ENCODE measurements at regions not wholly inside any gene's neighbourhood (a gene's known extent, or its start where the extent isn't known, plus 50 kb on each side); places are given as distances from the start of the nearest gene placed in this dataset.

GRCh38 chr5:35477911-35478310, 139.8 kb upstream of the SPEF2 start:
- DNase-seq = no peak

- no peak for DNase-seq
Measured at GRCh38 chr5:35477321-35477720, 140.3 kb upstream of the SPEF2 start.

GRCh38 chr5:35476797-35477196, 140.9 kb upstream of the SPEF2 start:
- no peak for DNase-seq

DNA sequence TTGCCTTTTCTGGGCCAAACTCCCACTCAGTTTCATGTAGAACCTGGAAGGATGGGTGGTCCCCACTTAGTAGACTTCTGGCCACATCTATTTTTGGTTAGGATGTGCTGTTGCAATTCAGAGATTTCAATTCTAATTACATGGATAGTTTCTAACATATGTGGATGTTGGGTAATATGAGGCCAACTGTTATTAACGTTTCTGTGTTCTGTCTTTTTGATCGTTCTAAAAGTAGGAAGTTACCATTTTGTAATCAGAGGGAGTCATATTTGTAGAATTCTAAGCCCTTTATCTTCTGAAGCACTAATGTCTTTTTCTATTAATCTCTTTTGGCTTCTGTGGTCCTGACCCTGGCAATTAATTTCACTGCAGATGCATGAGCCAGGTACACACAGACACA, 141.6 kb upstream of the SPEF2 start:
- DNase-seq = no peak

DNA sequence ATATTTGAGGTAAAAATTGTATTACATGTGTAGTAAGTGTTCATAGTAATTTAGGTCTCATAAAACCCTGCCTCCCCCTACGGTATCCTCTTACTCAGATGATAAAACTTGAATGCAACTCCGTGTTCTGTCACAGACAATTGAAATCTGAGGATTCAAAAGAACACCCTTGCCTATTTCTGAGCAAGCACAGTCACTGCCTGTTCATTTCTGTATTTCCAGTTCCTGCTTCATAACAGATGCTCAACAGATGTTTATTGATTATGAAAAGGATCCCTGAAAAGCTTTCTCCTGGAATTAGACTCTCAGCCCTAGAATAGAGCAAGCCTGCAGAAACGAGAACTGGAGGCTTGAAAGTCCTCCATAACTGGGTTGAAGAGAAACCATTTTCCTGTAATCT, 144.1 kb upstream of the SPEF2 start:
- DNase-seq = no peak

DNA sequence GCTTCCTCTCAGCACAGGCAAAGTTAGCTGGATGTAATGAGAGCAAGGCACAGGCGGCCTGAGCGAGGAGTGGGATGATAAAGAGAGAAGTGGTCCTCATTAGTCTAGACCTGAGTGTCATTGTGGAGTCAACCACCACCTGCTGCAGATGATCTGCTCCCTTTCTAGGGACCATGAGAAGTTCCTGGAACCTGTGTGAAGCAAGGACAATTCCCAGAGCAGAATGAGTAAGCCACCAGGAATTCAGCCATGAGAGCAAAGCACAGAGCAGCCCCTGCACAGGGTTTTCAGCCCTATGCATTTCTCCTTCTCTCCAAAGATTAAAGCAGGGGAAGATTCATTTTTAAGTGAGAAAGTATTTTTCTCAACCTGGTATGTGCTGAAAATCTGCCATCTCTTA, 146.8 kb upstream of the SPEF2 start:
- DNase-seq = peak in 1 of 2 experiments; percentile 2

GRCh38 chr5:35468811-35469210, 148.9 kb upstream of the SPEF2 start:
- no peak for DNase-seq

GRCh38 chr5:35466746-35467145, 150.9 kb upstream of the SPEF2 start:
- no peak for DNase-seq

DNA sequence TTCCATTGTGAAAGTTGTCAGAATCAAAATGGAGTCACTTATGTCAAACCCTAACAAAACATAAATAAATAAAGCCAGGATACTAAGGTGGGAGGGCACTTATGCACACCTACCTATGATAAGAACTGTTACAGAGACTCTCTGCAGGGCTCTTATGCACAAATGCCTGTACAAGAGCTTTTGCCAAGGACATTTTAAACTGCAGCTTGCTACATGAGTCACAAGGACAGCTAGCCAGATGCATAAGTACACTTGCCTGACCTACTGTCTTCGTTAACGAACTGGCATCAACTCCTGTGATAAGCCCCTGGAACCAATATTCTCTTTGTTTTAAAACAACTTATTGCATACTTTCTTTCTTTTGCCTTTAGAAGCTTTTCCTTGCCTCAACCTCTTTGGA, 152.9 kb upstream of the SPEF2 start:
- DNase-seq = no peak

GRCh38 chr5:35461530-35461929, 156.1 kb upstream of the SPEF2 start:
- DNase-seq = no peak

DNA sequence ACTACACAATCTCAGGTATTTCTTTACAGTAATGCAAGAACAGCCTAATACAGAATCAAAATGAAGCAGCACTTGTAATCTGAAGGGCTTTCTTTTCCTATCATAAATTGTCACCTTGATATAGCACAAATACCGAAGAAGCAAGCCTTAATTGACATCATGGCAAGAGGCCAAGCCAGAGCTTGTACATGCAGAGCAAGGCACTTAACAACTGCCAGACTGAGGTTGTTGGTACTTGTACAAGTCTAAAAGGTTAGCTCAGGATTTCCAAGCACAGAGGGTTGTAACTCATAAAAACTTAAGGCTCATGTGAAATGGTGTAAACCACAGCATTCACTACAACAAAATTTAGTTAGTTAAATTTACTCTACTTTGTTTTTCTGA, 158.8 kb upstream of the SPEF2 start:
- DNase-seq = no peak

GRCh38 chr5:35457912-35458823, 159.5 kb upstream of the SPEF2 start:
- DNase-seq = no peak

DNA sequence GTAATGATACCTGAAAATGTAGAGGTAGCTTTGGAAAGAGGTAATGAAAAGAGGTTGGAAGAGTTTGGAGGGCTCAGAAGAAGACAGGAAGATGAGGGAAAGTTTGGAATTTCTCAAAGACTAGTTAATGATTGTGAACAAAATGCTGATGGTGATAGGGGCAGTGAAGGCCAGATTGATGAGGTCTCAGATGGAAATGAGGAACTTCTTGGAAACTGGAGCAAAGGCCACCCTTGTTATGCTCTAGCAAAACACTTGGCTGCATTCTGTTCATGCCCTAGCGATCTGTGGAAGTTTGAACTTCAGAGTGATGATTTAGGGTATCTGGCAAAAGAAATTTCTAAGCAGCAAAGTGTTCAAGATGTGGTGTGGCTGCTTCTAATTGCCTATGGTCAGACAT, 161.2 kb upstream of the SPEF2 start:
- DNase-seq = no peak

- no peak for DNase-seq
Measured at GRCh38 chr5:35454011-35454525, 163.6 kb upstream of the SPEF2 start.

GRCh38 chr5:35443803-35444595, 173.7 kb upstream of the SPEF2 start:
- no peak for DNase-seq

DNA sequence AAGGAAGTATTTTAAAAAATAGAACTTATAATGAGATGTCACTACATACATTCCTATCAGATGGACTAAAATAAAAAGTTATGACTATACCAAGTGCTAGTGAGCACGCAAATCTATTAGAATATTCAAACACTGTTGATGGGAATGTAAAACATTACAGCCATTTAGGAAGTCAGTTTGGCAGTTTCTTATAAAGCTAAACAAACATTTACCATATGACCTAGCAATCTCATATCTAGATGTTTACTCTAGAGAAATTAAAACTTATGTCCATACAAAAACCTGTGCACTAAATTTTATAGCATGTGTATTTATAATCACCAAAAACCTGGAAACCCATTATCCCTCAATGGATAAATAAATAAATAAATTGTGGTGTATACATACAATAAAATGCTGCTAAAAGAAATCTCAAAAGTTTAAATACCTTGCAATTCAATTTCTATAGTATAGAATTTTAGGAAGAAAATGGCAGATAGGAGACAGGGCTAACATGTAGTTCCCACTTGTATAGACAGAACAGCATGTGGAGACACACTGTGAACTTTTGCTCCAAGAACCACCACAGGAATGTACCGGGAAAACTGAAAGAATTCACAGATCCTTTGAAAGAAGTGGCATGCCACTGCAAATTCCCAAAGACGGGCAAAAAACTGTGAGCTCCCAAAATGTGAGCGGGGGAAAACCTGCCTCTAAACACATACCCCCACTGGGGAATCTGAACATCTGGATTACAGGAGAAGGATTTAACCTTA, 174.6 kb upstream of the SPEF2 start:
- no peak for DNase-seq

GRCh38 chr5:35440409-35440808, 177.3 kb upstream of the SPEF2 start:
- DNase-seq = no peak

DNA sequence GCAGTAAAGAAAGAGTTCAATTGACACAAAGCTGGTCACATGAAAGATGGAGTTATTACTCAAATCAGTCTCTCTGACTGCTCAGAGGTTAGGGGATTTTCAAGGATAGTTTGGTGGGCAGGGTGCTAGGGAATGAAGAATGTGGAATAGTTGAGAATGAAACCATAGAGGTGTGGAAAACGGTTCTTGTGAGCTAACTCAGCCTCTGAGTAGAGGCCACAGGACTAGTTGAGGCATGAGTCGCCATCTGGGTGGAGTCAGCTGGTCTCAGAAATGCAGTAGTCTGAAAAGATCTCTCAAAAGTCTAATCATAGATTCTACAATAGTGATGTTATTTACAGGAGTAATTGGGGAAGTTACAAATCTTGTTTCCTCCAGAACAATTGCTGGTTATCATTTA, 178.9 kb upstream of the SPEF2 start:
- DNase-seq = no peak

DNA sequence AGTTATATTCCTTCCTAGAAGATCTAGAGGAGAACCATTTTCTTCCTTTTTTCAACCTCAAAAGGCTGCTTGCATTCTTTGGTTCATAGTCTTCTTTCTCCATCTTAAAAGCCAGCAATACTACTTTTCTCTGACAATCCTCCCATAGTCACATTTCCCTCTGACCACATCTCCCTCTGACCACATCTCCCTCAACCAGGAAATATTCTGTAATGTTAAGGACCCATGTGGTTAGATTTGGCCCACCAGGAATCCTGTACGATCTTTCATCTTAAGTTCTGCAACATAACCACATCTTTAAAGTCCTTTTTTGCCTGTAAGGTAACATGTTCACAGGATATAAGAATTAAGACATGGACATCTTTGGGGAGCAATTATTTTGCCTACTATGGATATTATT, 179.4 kb upstream of the SPEF2 start:
- no peak for DNase-seq

- peak in 1 of 2 experiments; percentile 43 for DNase-seq
Measured at GRCh38 chr5:35436400-35437057, 181.1 kb upstream of the SPEF2 start.

DNA sequence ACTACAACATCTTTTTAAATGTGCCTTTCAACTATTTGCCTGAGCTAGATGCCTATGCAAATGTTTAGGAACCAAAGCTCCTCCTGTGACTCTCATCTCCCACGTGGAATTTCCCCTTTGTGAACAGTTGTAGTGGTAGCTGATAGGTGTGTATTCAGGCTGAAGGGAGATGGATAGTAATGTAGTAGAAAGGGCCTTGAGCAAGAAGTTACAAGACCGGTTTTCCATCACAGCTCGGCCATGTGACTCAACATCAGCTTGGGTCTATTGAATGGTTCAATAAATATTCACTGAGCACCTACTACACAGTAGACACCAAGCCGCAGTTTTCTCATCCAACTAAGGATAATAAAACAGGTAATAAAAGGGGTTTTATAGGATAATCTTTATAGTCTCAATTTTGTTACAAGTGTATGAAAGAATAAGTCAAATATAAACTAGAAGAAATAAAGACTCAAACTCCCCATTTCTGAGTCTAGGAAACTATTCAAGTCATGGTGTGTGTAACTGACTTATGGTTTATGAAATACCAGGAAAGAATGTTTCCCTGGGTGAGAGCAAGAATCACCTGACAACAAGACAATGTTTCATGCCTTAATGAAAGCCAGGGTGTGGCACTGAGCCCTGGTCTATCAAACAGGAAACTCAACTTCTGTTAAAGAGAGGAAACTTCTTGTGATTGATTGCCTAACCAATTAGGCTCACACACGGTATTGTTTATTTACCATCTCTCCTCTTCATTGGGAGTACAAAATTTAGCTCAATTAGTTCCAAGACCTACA, 187.1 kb upstream of the SPEF2 start:
- DNase-seq = no peak

GRCh38 chr5:35420200-35420599, 189.9 kb upstream of the PRLR start:
- no peak for DNase-seq

All from SW 1271 (cell line).